HCT116 (cell line): ENCODE measurements at regions not wholly inside any gene's neighbourhood (a gene's known extent, or its start where the extent isn't known, plus 50 kb on each side); places are given as distances from the start of the nearest gene placed in this dataset.

Experiments
- ATAC-seq: fragments of 200-7000 bp; cut with Tn5 transposase; 2 replicates; pipeline ENCODE4 v1.9.1; 2020; ENCODE audit warnings: mild to moderate bottlenecking, moderate library complexity
- BruUV-seq: library from RNA; stranded (reverse); fragments of 400-500 nt; replicated peaks from 2 replicates; lab custom pipeline; 2021; lab: Mats Ljungman, UMichigan
- CTCF ChIA-PET: fragments of 300-600 bp; sonication (Branson Sonifier 250); formaldehyde crosslinking; loops from one replicate; lab custom pipeline; 2021; ENCODE audit warnings: antibody characterized with exemption; lab: Charles Lee
- POLR2A ChIA-PET: fragments of 300-600, 350-600 bp; sonication (Branson Sonifier 250); formaldehyde crosslinking; loops from one replicate; lab custom pipeline; 2021; ENCODE audit warnings: antibody characterized with exemption; lab: Charles Lee
- RAD21 ChIA-PET, 2 experiments: fragments of 300-600 bp; sonication (Branson Sonifier 250); formaldehyde crosslinking; loops; one replicate each; lab custom pipeline; 2023; ENCODE audit warnings: low total read pairs in 2 of 2; ENCODE audit not compliant: uncharacterized antibody in 2 of 2, unreplicated experiment in 2 of 2, low non-redundant PET in 1 of 2; lab: Charles Lee
- DNase-seq: peaks from one replicate; pipeline ENCODE4 v3.0.0-alpha.2; 2010; ENCODE audit warnings: low read depth, low spot score
- H2AFZ ChIP-seq: fragments of 200-600 bp; shearing (Covaris generic), sonication (generic); 2 replicates; pipeline ENCODE4 v1.6.1; 2017; ENCODE audit warnings: low read depth, mixed run types, mixed read lengths, antibody characterized with exemption, low read length; ENCODE audit not compliant: poor library complexity, severe bottlenecking
- H3K27ac ChIP-seq: 2 replicates; pipeline ENCODE4 v1.5.1; 2012; ENCODE audit warnings: low read depth, low read length
- H3K27me3 ChIP-seq: fragments of 200-600 bp; sonication (generic); 2 replicates; pipeline ENCODE4 v1.6.1; 2016; ENCODE audit warnings: mixed run types, low read length, mixed read lengths; ENCODE audit not compliant: insufficient read depth
- H3K36me3 ChIP-seq, 2 experiments: fragments of 200-500 bp in 1 of 2; fragments of 200-600 bp in 1 of 2; sonication (Bioruptor generic) in 1 of 2; sonication (generic) in 1 of 2; 2 replicates each; pipeline versions ENCODE4 v1.5.1 to v1.6.1; 2014 to 2016; ENCODE audit warnings: low read length in 2 of 2, inconsistent platforms in 1 of 2, mixed read lengths in 1 of 2, mixed run types in 1 of 2; ENCODE audit not compliant: insufficient read depth in 2 of 2, control insufficient read depth in 1 of 2
- H3K4me1 ChIP-seq, 2 experiments: fragments of 200-600 bp in 1 of 2; sonication (generic) in 1 of 2; 2 replicates each; pipeline versions ENCODE4 v1.5.1 to v1.6.1; 2012 to 2017; ENCODE audit warnings: low read length in 2 of 2, inconsistent platforms in 1 of 2, mild to moderate bottlenecking in 1 of 2, mixed read lengths in 1 of 2, mixed run types in 1 of 2, moderate library complexity in 1 of 2; ENCODE audit not compliant: insufficient read depth in 2 of 2, control insufficient read depth in 1 of 2
- H3K4me2 ChIP-seq: fragments of 200-600 bp; sonication (generic); 2 replicates; pipeline ENCODE4 v1.6.1; 2017; ENCODE audit warnings: mixed run types, low read length, mixed read lengths
- H3K4me3 ChIP-seq, 2 experiments: fragments of 200-600 bp in 1 of 2; sonication (generic) in 1 of 2; replicated peaks in 1 of 2; 2 replicates each; pipeline ENCODE4 v1.5.1; 2011 to 2016; ENCODE audit warnings: low read length in 2 of 2, control low read depth in 1 of 2, low read depth in 1 of 2, mild to moderate bottlenecking in 1 of 2, mixed read lengths in 1 of 2, mixed run types in 1 of 2
- H3K79me2 ChIP-seq: fragments of 200-600 bp; sonication (generic); 2 replicates; pipeline ENCODE4 v1.6.1; 2017; ENCODE audit warnings: mild to moderate bottlenecking, mixed run types, low read length, moderate library complexity, mixed read lengths; ENCODE audit not compliant: insufficient read depth
- H3K9ac ChIP-seq: fragments of 200-600 bp; sonication (generic); 2 replicates; pipeline ENCODE4 v1.6.1; 2016; ENCODE audit warnings: low read length, mixed read lengths
- H3K9me2 ChIP-seq: fragments of 200-600 bp; sonication (generic), shearing (Covaris generic); 2 replicates; pipeline ENCODE4 v1.6.1; 2017; ENCODE audit warnings: mixed run types, mild to moderate bottlenecking, moderate library complexity; ENCODE audit not compliant: insufficient read depth
- H3K9me3 ChIP-seq, 2 experiments: fragments of 200-500 bp in 1 of 2; fragments of 200-600 bp in 1 of 2; sonication (Bioruptor generic) in 1 of 2; sonication (generic) in 1 of 2; 2 replicates each; pipeline ENCODE4 v1.6.1; 2014 to 2017; ENCODE audit warnings: low read length in 2 of 2, mixed read lengths in 2 of 2, inconsistent platforms in 1 of 2, low read depth in 1 of 2, mild to moderate bottlenecking in 1 of 2, mixed run types in 1 of 2, moderate library complexity in 1 of 2; ENCODE audit not compliant: control insufficient read depth in 1 of 2, insufficient read depth in 1 of 2
- H4K20me1 ChIP-seq: fragments of 200-600 bp; sonication (generic), shearing (Covaris generic); 2 replicates; pipeline ENCODE4 v1.6.1; 2017; ENCODE audit warnings: mixed run types, mild to moderate bottlenecking, moderate library complexity; ENCODE audit not compliant: insufficient read depth
- CBX3 ChIP-seq: IDR thresholded peaks from 2 replicates; pipeline ENCODE4 v1.6.1; 2012; ENCODE audit warnings: low read depth
- CEBPB ChIP-seq: IDR thresholded peaks from 2 replicates; pipeline ENCODE4 v1.6.1; 2012; ENCODE audit warnings: low read depth
- EZH2 ChIP-seq: fragments of 200-600 bp; sonication (generic); IDR thresholded peaks from 2 replicates; pipeline ENCODE4 v1.6.1; 2017; ENCODE audit warnings: antibody characterized with exemption, mixed run types
- EZH2phosphoT487 ChIP-seq: fragments of 200-600 bp; IDR thresholded peaks from 2 replicates; pipeline ENCODE4 v1.6.1; 2018; ENCODE audit warnings: antibody characterized with exemption, borderline replicate concordance
- FOSL1 ChIP-seq: IDR thresholded peaks from 2 replicates; pipeline ENCODE4 v1.6.1; 2012; ENCODE audit warnings: low read depth
- POLR2A ChIP-seq: IDR thresholded peaks from 2 replicates; pipeline ENCODE4 v1.7.0; 2011; ENCODE audit warnings: borderline replicate concordance; ENCODE audit not compliant: insufficient read depth, insufficient read length; ENCODE audit errors: extremely low read depth
- RAD21 ChIP-seq: IDR thresholded peaks from 2 replicates; pipeline ENCODE4 v1.6.1; 2012; ENCODE audit warnings: low read depth, mild to moderate bottlenecking
- SIN3A ChIP-seq: IDR thresholded peaks from 2 replicates; pipeline ENCODE4 v1.6.1; 2012; ENCODE audit warnings: low read depth
- SP1 ChIP-seq: IDR thresholded peaks from 2 replicates; pipeline ENCODE4 v1.6.1; 2012; ENCODE audit warnings: low read depth
- SRF ChIP-seq: IDR thresholded peaks from 2 replicates; pipeline ENCODE4 v1.6.1; 2012; ENCODE audit warnings: low read depth
- TCF7L2 ChIP-seq: IDR thresholded peaks from 2 replicates; pipeline ENCODE4 v1.7.0; 2011; ENCODE audit warnings: borderline replicate concordance, inconsistent platforms; ENCODE audit not compliant: insufficient read depth, insufficient read length; ENCODE audit errors: extremely low read depth
- YY1 ChIP-seq: IDR thresholded peaks from 2 replicates; pipeline ENCODE4 v1.6.1; 2011; ENCODE audit warnings: low read length, low read depth, moderate library complexity, mild to moderate bottlenecking; ENCODE audit not compliant: insufficient replicate concordance; ENCODE audit errors: extremely low read depth
- intact Hi-C: fragments of 100-400 bp; cut with micrococcal nuclease; formaldehyde crosslinking; loops from 2 replicates; pipeline ENCODE4 v1.10.0; 2022
- TF ChIP-seq, protein P1 (sequence below): IDR thresholded peaks from 2 replicates; pipeline ENCODE4 v1.6.1; 2012
- TF ChIP-seq, protein P2 (sequence below): IDR thresholded peaks from 2 replicates; pipeline ENCODE4 v1.6.1; 2012; ENCODE audit warnings: low read depth

DNA sequence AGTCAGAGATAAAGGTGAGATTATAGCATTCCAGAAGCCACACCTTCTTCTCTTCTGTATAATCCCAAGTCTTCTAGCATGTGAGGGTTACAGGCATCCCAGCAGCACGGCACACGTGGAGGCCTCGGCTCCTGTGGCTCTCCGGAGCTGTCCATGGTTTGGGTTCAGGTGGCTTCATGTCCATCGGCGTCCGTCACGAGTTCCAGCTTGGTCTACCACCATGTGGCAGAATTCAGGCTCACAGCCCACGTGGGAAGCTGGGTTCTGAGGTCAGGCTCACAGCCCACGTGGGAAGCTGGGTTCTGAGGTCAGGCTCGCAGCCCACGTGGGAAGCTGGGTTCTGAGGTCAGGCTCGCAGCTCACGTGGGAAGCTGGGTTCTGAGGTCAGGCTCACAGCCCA lies 378.3 kb upstream of the SALL3 start:
- intact Hi-C loops = no loop called here
- H3K4me3 ChIP-seq = no peak overlapping the region
- no peaks in the 10 kb centered on the region for H4K20me1 ChIP-seq
- CTCF ChIA-PET = no interaction called here
- RAD21 ChIA-PET = no interaction called here
- H2AFZ ChIP-seq = no peak overlapping the region
- H3K27me3 ChIP-seq = no peaks in the 10 kb centered on the region
- POLR2A ChIA-PET = no interaction called here
- H3K9ac ChIP-seq = no peak overlapping the region
- DNase-seq = no peak
- BruUV-seq = no TSS peak
- no peaks in the 10 kb centered on the region for H3K36me3 ChIP-seq
- no peak for ATAC-seq
- no peaks in the 10 kb centered on the region for H3K79me2 ChIP-seq
- H3K9me2 ChIP-seq = no peaks in the 10 kb centered on the region
- H3K27ac ChIP-seq = no peak overlapping the region
- H3K4me2 ChIP-seq = no peak overlapping the region
- TF ChIP-seq EZH2phosphoT487 = no peak
- TF ChIP-seq FOSL1 = no peak
- TF ChIP-seq CBX3 = no peak
- TF ChIP-seq EZH2 = no peak
- no peak for TF ChIP-seq YY1
- TF ChIP-seq SP1 = no peak
- no peak for TF ChIP-seq SRF
- TF ChIP-seq, protein P1, sequence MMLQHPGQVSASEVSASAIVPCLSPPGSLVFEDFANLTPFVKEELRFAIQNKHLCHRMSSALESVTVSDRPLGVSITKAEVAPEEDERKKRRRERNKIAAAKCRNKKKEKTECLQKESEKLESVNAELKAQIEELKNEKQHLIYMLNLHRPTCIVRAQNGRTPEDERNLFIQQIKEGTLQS = no peak
- TF ChIP-seq CEBPB = no peak
- TF ChIP-seq RAD21 = no peak
- TF ChIP-seq POLR2A = no peak
- TF ChIP-seq TCF7L2 = no peak
- TF ChIP-seq SIN3A = no peak
- TF ChIP-seq, protein P2, sequence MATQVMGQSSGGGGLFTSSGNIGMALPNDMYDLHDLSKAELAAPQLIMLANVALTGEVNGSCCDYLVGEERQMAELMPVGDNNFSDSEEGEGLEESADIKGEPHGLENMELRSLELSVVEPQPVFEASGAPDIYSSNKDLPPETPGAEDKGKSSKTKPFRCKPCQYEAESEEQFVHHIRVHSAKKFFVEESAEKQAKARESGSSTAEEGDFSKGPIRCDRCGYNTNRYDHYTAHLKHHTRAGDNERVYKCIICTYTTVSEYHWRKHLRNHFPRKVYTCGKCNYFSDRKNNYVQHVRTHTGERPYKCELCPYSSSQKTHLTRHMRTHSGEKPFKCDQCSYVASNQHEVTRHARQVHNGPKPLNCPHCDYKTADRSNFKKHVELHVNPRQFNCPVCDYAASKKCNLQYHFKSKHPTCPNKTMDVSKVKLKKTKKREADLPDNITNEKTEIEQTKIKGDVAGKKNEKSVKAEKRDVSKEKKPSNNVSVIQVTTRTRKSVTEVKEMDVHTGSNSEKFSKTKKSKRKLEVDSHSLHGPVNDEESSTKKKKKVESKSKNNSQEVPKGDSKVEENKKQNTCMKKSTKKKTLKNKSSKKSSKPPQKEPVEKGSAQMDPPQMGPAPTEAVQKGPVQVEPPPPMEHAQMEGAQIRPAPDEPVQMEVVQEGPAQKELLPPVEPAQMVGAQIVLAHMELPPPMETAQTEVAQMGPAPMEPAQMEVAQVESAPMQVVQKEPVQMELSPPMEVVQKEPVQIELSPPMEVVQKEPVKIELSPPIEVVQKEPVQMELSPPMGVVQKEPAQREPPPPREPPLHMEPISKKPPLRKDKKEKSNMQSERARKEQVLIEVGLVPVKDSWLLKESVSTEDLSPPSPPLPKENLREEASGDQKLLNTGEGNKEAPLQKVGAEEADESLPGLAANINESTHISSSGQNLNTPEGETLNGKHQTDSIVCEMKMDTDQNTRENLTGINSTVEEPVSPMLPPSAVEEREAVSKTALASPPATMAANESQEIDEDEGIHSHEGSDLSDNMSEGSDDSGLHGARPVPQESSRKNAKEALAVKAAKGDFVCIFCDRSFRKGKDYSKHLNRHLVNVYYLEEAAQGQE = no peak
- TF ChIP-seq, all 23 proteins: peak for 0
- Histone ChIP-seq H3K4me1 (no peaks in the 10 kb centered on the region), H3K9me3 (peaks cover 0 to 16% of the 10 kb centered on the region in 2 experiments; a peak in 1 of 4 replicates)
